ENCODE measurements at regions not wholly inside any gene's neighbourhood (a gene's known extent, or its start where the extent isn't known, plus 50 kb on each side); places are given as distances from the start of the nearest gene placed in this dataset.

DNA sequence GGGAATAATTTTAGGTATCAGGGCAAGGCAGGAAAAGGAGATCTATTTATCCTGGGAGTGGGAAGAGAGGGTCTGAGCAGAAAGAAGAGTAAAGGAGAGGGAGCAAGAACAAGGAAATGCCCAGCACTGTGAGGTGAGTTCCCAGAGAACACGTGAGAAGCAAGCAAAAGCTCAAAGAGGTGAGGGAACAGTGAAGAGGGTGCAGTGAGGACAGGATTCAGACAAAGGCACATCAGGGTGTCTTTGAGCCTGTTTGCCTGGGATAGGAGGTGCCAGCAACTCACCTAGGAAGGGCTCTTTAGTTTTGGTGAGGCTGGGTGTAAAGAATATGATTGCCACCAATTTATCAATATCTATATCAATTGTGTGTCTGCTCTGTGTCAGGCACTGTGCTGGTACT lies 88.9 kb upstream of the NRXN3 start:
- Histone ChIP-seq H3K9me2 (replicated peaks; ENCODE audit: insufficient read depth, low read length) (no peaks in the 10 kb centered on the region), H3K9me3 (ENCODE audit: insufficient read depth, low read length) (no peaks in the 10 kb centered on the region), H3K27ac (ENCODE audit: low read depth, low read length) (no peak overlapping the region), H3K36me3 (ENCODE audit: low read length) (no peaks in the 10 kb centered on the region), H2AFZ (ENCODE audit: low read depth, low read length, severe bottlenecking) (no peak overlapping the region), H3F3A (ENCODE audit: insufficient read depth) (no peaks in the 10 kb centered on the region), H4K20me1 (ENCODE audit: low read depth, low read length) (no peaks in the 10 kb centered on the region), H3K27me3 (ENCODE audit: low read length) (no peaks in the 10 kb centered on the region; the same call in 1 of the 2 replicates), H3K79me2 (ENCODE audit: insufficient read depth, low read length) (no peaks in the 10 kb centered on the region), H3K4me2 (ENCODE audit: low read depth, low read length, poor library complexity, severe bottlenecking) (no peak overlapping the region), H3K4me3 (ENCODE audit: insufficient read depth, low read length, poor library complexity, severe bottlenecking) (no peak overlapping the region), H3K9ac (ENCODE audit: low read length) (no peak overlapping the region)
- TF ChIP-seq, protein P1, sequence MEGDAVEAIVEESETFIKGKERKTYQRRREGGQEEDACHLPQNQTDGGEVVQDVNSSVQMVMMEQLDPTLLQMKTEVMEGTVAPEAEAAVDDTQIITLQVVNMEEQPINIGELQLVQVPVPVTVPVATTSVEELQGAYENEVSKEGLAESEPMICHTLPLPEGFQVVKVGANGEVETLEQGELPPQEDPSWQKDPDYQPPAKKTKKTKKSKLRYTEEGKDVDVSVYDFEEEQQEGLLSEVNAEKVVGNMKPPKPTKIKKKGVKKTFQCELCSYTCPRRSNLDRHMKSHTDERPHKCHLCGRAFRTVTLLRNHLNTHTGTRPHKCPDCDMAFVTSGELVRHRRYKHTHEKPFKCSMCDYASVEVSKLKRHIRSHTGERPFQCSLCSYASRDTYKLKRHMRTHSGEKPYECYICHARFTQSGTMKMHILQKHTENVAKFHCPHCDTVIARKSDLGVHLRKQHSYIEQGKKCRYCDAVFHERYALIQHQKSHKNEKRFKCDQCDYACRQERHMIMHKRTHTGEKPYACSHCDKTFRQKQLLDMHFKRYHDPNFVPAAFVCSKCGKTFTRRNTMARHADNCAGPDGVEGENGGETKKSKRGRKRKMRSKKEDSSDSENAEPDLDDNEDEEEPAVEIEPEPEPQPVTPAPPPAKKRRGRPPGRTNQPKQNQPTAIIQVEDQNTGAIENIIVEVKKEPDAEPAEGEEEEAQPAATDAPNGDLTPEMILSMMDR (IDR thresholded peaks at IDR 0.05; ENCODE audit: insufficient read depth, low read length, poor library complexity, severe bottlenecking): no peak
- TF ChIP-seq EZH2phosphoT487 (conservative IDR thresholded peaks at IDR 0.05; ENCODE audit: low read length): no peak

DNA sequence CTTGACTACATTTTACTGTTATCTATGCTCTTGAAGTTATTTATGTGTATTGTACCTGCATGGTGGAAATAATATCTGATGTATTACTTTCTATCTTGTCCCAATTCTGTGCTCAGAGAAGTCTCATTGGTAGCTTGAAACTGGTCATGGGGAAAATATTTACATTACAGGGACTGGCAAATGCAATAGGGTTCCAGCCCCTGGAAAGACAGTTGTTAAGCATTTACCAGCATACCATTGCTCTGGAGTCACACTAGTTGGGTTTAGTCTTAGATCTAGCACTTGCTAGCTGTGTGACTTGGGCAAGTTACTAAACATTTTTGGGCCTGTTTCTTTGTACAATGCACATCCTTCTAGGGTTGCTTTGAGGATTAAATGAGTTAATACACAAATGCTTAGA lies 86.3 kb upstream of the NRXN3 start:
- no peak overlapping the region for H3K4me2 ChIP-seq (ENCODE audit: low read depth, low read length, poor library complexity, severe bottlenecking)
- H3K27ac ChIP-seq (ENCODE audit: low read depth, low read length): no peak overlapping the region
- no peaks in the 10 kb centered on the region for H3K79me2 ChIP-seq (ENCODE audit: insufficient read depth, low read length)
- H3K4me3 ChIP-seq (ENCODE audit: insufficient read depth, low read length, poor library complexity, severe bottlenecking): no peak overlapping the region
- H3F3A ChIP-seq (ENCODE audit: insufficient read depth): no peaks in the 10 kb centered on the region
- no peak overlapping the region for H2AFZ ChIP-seq (ENCODE audit: low read depth, low read length, severe bottlenecking)
- H3K36me3 ChIP-seq (ENCODE audit: low read length): no peaks in the 10 kb centered on the region
- no peak for TF ChIP-seq EZH2phosphoT487 (conservative IDR thresholded peaks at IDR 0.05; ENCODE audit: low read length)
- TF ChIP-seq, protein P1 (IDR thresholded peaks at IDR 0.05; ENCODE audit: insufficient read depth, low read length, poor library complexity, severe bottlenecking): no peak
- no peaks in the 10 kb centered on the region for H4K20me1 ChIP-seq (ENCODE audit: low read depth, low read length)
- no peaks in the 10 kb centered on the region for H3K9me3 ChIP-seq (ENCODE audit: insufficient read depth, low read length)
- no peaks in the 10 kb centered on the region; the same call in 1 of the 2 replicates for H3K27me3 ChIP-seq (ENCODE audit: low read length)
- no peak overlapping the region for H3K9ac ChIP-seq (ENCODE audit: low read length)
- H3K9me2 ChIP-seq (replicated peaks; ENCODE audit: insufficient read depth, low read length): no peaks in the 10 kb centered on the region

DNA sequence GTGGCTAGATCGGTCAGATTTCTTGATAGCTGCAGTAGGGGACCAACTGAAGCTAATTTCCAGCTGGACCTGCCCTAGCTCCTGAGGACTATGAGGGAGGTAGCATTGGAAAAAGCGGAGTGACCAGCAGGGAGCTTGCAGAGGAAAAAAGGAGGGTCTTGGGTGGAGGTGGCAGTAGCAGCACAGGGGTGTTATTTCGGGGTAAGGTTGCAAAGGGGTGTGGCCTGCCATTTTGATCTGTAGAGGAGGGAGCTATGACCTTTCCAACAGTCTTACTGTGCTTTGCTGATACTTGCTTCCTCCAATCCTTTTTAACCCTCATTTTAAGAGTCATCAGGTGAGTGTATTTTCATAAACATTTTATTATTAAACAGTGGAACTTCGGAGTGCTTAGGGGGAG lies 83.8 kb upstream of the NRXN3 start:
- H3K79me2 ChIP-seq (ENCODE audit: insufficient read depth, low read length): no peaks in the 10 kb centered on the region
- no peak overlapping the region for H3K4me2 ChIP-seq (ENCODE audit: low read depth, low read length, poor library complexity, severe bottlenecking)
- H2AFZ ChIP-seq (ENCODE audit: low read depth, low read length, severe bottlenecking): no peak overlapping the region
- no peaks in the 10 kb centered on the region for H3K36me3 ChIP-seq (ENCODE audit: low read length)
- no peaks in the 10 kb centered on the region for H3F3A ChIP-seq (ENCODE audit: insufficient read depth)
- no peaks in the 10 kb centered on the region for H3K27me3 ChIP-seq (ENCODE audit: low read length)
- no peak overlapping the region for H3K9ac ChIP-seq (ENCODE audit: low read length)
- no peaks in the 10 kb centered on the region for H4K20me1 ChIP-seq (ENCODE audit: low read depth, low read length)
- H3K27ac ChIP-seq (ENCODE audit: low read depth, low read length): no peak overlapping the region
- no peaks in the 10 kb centered on the region for H3K9me3 ChIP-seq (ENCODE audit: insufficient read depth, low read length)
- H3K4me3 ChIP-seq (ENCODE audit: insufficient read depth, low read length, poor library complexity, severe bottlenecking): no peak overlapping the region
- TF ChIP-seq, protein P1 (IDR thresholded peaks at IDR 0.05; ENCODE audit: insufficient read depth, low read length, poor library complexity, severe bottlenecking): no peak
- TF ChIP-seq EZH2phosphoT487 (conservative IDR thresholded peaks at IDR 0.05; ENCODE audit: low read length): no peak
- no peaks in the 10 kb centered on the region for H3K9me2 ChIP-seq (replicated peaks; ENCODE audit: insufficient read depth, low read length)

Data from SU-DHL-6 (cell line).